Stimulated activated CD4-positive, alpha-beta T cell treated with anti-CD3 and anti-CD28 coated beads, Interleukin-1b, Interleukin-23, amount 100 ng/mL, for 4 hours (primary cell): ENCODE measurements at regions not wholly inside any gene's neighbourhood (a gene's known extent, or its start where the extent isn't known, plus 50 kb on each side); places are given as distances from the start of the nearest gene placed in this dataset.

Experiments used
- DNase-seq, 2 donors: peaks; one replicate each; pipeline ENCODE4 v3.0.0-alpha.2; 2020; ENCODE audit warnings: low read depth in 2 of 2

- DNase-seq = no peak
These were observed 214.7 kb downstream of the RAD51AP2 start for GRCh38 chr2:17303521-17303920.

- no peak for DNase-seq
These were observed 215.2 kb downstream of the RAD51AP2 start for GRCh38 chr2:17303054-17303453.

DNA sequence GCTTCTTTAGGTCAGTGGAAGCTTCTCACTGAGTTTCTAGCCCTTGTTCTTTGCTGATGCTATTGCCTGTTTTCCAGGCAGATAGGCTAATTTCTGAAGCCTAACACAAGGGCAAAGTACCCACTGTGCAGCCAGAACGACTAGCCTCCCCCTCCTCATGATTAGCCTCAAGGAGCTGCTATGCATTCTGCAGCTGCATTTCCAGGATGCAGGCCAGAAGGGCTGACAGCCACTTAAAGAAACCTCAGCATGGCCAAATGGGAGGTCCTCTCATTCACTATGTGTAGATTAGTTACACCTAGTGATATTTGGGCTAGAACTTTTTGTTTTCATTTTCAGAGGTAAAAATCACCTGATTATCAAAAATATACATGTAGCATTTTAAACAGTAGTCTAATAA lies 216.0 kb downstream of the RAD51AP2 start:
- DNase-seq = no peak

GRCh38 chr2:17301437-17301836 lies 216.8 kb downstream of the RAD51AP2 start:
- no peak for DNase-seq

DNA sequence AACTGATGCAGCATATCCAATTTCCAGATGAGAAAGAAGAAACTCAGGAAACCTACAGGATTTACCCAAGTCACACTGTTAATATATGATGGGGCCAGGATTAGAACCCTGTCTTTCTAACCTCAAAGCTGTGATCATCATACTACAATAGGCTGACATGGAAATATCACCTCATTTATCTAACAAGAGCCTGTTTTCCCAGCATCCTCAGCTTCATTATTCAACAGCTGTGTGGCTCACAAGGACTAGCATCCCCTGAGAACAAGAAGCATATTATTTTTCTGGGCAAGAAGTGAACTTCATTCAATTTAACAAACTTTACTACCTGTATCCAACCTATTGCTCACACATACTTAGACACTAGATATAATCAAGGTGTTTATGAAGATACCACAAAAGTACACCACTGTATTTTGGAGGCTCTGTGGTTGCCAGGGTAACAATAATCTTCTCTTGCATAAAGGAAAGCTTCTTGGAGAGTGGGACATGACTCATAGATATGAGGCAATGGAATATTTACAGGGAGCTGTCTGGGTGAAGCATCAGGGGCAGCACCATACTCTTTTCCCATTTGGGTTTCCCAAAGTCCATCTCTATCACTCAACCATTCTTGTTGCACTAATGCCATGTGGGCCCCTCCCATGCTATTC lies 218.2 kb downstream of the RAD51AP2 start:
- DNase-seq = no peak

DNA sequence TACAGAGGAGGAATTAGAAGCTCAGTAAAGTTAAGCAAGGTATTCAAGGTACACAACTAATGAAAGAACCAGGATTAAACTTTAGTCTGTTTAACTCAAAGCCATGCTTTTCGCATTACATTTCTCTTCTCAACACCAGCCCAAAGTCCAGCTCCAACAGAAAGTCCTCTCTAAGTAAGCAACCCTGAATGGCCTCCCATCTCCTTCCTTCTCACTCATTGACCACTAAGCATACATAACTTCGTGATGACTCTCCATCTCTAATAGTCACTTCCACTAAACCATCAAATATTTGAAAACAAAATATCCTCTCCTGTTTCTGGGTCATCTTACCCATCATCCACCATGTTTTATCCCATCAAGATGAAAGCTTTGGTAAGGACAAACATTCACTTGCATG lies 219.8 kb downstream of the RAD51AP2 start:
- no peak for DNase-seq

DNA sequence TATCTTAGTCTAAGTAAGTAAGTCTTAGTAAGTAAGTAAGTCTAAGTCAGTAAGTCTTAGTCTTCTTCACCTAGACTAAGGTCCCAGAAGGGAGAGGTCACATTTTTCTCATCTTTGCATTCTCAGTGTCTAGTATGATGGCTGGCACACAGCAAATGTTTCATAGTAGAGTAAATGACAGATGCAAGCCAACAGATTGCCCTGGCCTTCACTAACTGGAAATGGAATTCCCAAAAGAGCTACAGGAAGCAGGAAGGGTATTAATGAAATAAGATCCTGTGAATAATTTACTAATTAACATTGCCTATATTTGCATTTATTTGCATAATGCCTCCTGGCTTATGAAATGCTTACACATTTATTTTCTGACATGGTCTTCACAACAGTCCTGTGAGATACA lies 221.6 kb downstream of the RAD51AP2 start:
- no peak for DNase-seq

DNA sequence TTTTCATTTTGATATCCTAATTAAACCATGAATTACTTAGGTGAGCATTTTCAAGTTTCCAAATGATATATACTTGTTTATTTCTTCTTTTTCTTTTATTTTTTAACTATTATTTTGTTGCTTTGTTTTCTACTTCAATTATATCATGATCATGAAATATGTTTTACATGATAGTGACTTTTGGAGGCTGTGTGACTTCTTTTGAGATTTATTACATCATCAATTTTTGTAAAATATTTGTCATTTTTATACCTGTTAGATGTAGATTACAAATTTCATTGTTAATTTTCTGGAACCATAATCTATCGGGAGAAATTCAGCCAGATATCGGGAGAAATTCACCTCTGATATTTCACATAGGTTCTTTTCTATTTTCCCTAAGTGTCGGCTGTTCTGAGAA lies 228.6 kb downstream of the RAD51AP2 start:
- no peak for DNase-seq

- DNase-seq = no peak
These were observed 231.1 kb downstream of the RAD51AP2 start for GRCh38 chr2:17287183-17287582.

DNA sequence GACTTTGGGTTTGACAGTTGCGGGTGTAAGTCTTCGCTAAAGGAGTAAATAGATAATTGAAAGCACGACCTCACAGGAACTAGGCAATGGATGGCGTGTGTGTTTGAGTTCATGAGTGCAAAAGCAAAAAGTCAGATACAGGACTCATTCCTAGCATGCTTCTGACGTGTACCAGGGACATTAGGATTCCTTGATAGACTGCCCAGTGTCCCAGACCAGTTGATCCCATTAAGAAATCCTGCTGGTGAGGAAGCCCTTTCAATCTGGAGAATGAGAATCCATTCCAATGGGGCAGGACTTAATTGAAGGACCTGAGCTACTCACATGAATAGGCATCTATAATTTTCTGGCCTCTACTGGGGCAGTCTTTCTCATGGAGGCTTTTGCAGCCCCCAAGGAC lies 235.4 kb downstream of the RAD51AP2 start:
- DNase-seq = no peak

- DNase-seq = no peak
These were observed 236.0 kb downstream of the RAD51AP2 start for GRCh38 chr2:17282245-17282644.

DNA sequence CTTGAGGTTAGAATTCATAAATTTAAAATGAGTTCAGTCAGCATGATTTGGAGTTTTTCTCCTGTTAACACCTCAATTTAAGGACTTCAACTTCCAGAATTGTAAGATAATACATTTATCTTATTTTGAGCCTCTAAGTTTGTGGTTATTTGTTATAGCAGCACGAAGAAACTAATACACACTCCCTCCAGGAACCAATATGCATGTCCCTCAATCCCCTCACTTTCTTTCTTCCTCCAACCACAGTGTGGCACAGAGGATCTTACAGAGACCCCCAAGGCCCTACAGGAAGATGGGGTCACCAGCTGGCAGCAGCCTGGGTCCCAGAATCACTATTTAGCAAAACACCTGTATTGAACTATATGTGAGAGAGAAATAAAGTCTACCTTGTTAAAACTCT lies 242.0 kb downstream of the RAD51AP2 start:
- no peak for DNase-seq

- no peak for DNase-seq
These were observed 245.4 kb downstream of the RAD51AP2 start for GRCh38 chr2:17272652-17273525.

DNA sequence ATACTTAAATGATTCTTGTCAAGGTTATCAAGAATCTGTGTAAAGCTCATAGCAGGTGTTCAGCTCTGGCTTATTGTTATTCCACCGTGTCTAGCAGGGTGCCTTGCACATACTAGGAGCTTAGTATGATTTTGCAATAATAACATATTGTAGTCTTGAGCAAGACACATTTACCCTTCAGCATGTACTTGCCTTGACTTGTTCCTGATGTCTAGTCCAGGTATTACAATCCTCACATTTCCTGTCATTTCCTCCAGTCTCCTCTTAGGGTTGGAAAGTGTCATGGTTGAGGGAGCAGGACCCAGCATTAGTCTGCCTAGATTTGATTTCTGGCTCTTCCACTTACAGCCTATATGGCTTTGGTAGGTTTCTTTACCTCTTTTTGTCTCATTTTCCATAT lies 246.1 kb downstream of the RAD51AP2 start:
- no peak for DNase-seq

GRCh38 chr2:17271416-17271815 lies 246.8 kb downstream of the RAD51AP2 start:
- no peak for DNase-seq

GRCh38 chr2:17270894-17271293 lies 247.3 kb downstream of the RAD51AP2 start:
- no peak for DNase-seq

GRCh38 chr2:17263570-17263968 lies 254.7 kb downstream of the RAD51AP2 start:
- no peak for DNase-seq

GRCh38 chr2:17262854-17263569 lies 255.2 kb downstream of the RAD51AP2 start:
- no peak for DNase-seq

DNA sequence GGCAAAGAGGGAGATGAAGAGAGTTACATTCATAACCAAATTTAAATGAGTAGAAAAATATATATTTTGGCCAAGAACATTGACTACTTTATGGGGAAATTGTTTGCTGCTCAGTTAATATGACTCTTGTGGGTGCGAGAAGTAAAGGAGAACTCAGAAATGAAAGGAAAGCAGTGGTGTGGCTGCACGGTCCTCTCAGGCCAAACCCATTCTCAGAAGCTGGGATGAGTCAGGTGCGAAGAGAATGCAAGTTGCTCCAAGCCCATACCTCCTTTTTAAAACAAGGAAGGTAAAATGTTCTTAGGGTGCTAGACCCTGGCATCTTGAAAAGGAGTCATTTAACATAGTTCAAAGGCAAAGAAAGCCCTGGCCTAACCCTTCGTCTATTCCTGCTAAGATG lies 258.6 kb downstream of the RAD51AP2 start:
- no peak for DNase-seq

GRCh38 chr2:17258861-17259260 lies 259.4 kb downstream of the RAD51AP2 start:
- no peak for DNase-seq

DNA sequence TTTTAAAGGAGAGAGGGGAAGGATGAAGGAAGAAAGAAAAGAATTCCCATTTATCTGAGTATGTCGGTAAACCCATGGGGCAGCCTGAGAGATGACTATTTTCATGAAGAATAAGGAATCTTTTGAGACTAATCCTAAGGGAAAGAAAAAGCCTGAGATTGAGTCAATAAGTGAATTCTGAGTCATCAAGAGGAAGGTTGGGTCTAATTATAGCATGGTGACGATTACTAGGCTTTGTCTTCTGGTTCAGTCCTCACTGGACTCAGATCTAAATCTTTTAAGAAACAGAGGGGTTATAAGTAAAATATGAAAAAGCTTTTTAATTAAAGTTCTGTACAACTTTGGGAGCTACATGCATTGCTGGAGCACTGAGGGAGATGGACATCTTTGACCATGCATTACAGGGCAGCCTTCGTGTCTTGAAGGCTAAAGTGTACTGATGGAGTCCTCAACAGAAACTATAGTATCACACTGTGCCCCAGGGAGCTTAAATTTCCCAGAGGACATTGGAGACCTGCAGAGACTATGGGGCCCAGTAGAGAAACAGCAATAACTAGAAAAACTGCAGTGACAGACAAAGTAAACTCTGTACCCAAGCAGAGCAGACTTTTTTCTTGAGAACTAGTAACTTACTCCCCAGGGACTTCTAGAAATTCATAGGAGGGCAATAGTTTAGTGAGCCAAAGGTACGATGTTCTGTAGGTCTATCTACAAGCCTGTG lies 260.9 kb downstream of the RAD51AP2 start:
- no peak for DNase-seq

GRCh38 chr2:17255071-17255470 lies 263.2 kb downstream of the RAD51AP2 start:
- no peak for DNase-seq
